ENCODE measurements at regions not wholly inside any gene's neighbourhood (a gene's known extent, or its start where the extent isn't known, plus 50 kb on each side); places are given as distances from the start of the nearest gene placed in this dataset.

- no peak overlapping the region for H3K4me3 Mint-ChIP-seq (ENCODE audit: low read depth)
- no peaks in the 10 kb centered on the region for H3K9me3 Mint-ChIP-seq (ENCODE audit: low read depth)
- no peak overlapping the region for H3K27ac Mint-ChIP-seq
- no peaks in the 10 kb centered on the region for H3K36me3 Mint-ChIP-seq (ENCODE audit: insufficient read depth)
- H3K27me3 Mint-ChIP-seq, result no peaks in the 10 kb centered on the region
- no peak for DNase-seq (ENCODE audit: low spot score, unreplicated experiment)
- no peak for TF ChIP-seq CTCF (IDR thresholded peaks at IDR 0.05; ENCODE audit: unreplicated experiment)
- peaks cover 5% of the 10 kb centered on the region for H3K4me1 Mint-ChIP-seq (ENCODE audit: low read depth)
Measured at GRCh38 chr13:54196684-54197083, 1168.1 kb downstream of the OLFM4 start.

GRCh38 chr13:54198911-54199310, 1170.3 kb downstream of the OLFM4 start:
- Mint-ChIP-seq H3K27me3 (no peaks in the 10 kb centered on the region), H3K9me3 (ENCODE audit: low read depth) (no peaks in the 10 kb centered on the region), H3K4me3 (ENCODE audit: low read depth) (no peak overlapping the region), H3K4me1 (ENCODE audit: low read depth) (peaks cover 5% of the 10 kb centered on the region), H3K27ac (no peak overlapping the region), H3K36me3 (ENCODE audit: insufficient read depth) (no peaks in the 10 kb centered on the region)
- no peak for DNase-seq (ENCODE audit: low spot score, unreplicated experiment)
- TF ChIP-seq CTCF (IDR thresholded peaks at IDR 0.05; ENCODE audit: unreplicated experiment), result no peak

GRCh38 chr13:54206626-54207025, 1178.0 kb downstream of the OLFM4 start:
- TF ChIP-seq CTCF (IDR thresholded peaks at IDR 0.05; ENCODE audit: unreplicated experiment), result no peak
- no peak for DNase-seq (ENCODE audit: low spot score, unreplicated experiment)
- Mint-ChIP-seq H3K4me3 (ENCODE audit: low read depth) (no peak overlapping the region), H3K36me3 (ENCODE audit: insufficient read depth) (no peaks in the 10 kb centered on the region), H3K9me3 (ENCODE audit: low read depth) (no peaks in the 10 kb centered on the region), H3K27ac (no peak overlapping the region), H3K27me3 (no peaks in the 10 kb centered on the region), H3K4me1 (ENCODE audit: low read depth) (no peaks in the 10 kb centered on the region)

GRCh38 chr13:54210397-54211049, 1181.9 kb downstream of the OLFM4 start:
- Mint-ChIP-seq H3K4me3 (ENCODE audit: low read depth) (no peak overlapping the region), H3K36me3 (ENCODE audit: insufficient read depth) (no peaks in the 10 kb centered on the region), H3K4me1 (ENCODE audit: low read depth) (no peaks in the 10 kb centered on the region), H3K27me3 (no peaks in the 10 kb centered on the region), H3K27ac (no peak overlapping the region), H3K9me3 (ENCODE audit: low read depth) (no peaks in the 10 kb centered on the region)
- no peak for DNase-seq (ENCODE audit: low spot score, unreplicated experiment)
- TF ChIP-seq CTCF (IDR thresholded peaks at IDR 0.05; ENCODE audit: unreplicated experiment), result no peak

GRCh38 chr13:54216221-54216620, 1187.6 kb downstream of the OLFM4 start:
- Mint-ChIP-seq H3K4me3 (ENCODE audit: low read depth) (no peak overlapping the region), H3K27me3 (no peaks in the 10 kb centered on the region), H3K9me3 (ENCODE audit: low read depth) (peaks cover 27% of the 10 kb centered on the region), H3K36me3 (ENCODE audit: insufficient read depth) (peaks cover 1% of the 10 kb centered on the region), H3K27ac (no peak overlapping the region), H3K4me1 (ENCODE audit: low read depth) (no peaks in the 10 kb centered on the region)
- DNase-seq (ENCODE audit: low spot score, unreplicated experiment), result no peak
- no peak for TF ChIP-seq CTCF (IDR thresholded peaks at IDR 0.05; ENCODE audit: unreplicated experiment)
